Loucy (cell line): ENCODE measurements at regions not wholly inside any gene's neighbourhood (a gene's known extent, or its start where the extent isn't known, plus 50 kb on each side); places are given as distances from the start of the nearest gene placed in this dataset.

Experiments
- H2AFZ ChIP-seq: fragments of 200-600 bp; sonication (generic); 2 replicates; pipeline ENCODE4 v1.6.0; 2016; ENCODE audit warnings: antibody characterized with exemption, mild to moderate bottlenecking, low read length, moderate library complexity
- H3F3A ChIP-seq: fragments of 200-600 bp; 2 replicates; pipeline ENCODE4 v1.6.0; 2016; ENCODE audit warnings: antibody characterized with exemption, low read depth, mild to moderate bottlenecking
- H3K27me3 ChIP-seq: fragments of 200-600 bp; sonication (generic); 2 replicates; pipeline ENCODE4 v1.6.1; 2014; ENCODE audit warnings: low read length, mild to moderate bottlenecking; ENCODE audit not compliant: insufficient read depth, poor library complexity, severe bottlenecking
- H3K36me3 ChIP-seq: fragments of 200-600 bp; sonication (generic); 2 replicates; pipeline ENCODE4 v1.6.1; 2016; ENCODE audit warnings: low read length; ENCODE audit not compliant: insufficient read depth
- H3K4me1 ChIP-seq: fragments of 200-600 bp; sonication (generic); 2 replicates; pipeline ENCODE4 v1.5.1; 2014; ENCODE audit warnings: low read length, mild to moderate bottlenecking; ENCODE audit not compliant: insufficient read depth, poor library complexity, severe bottlenecking
- H3K4me2 ChIP-seq: fragments of 200-600 bp; sonication (generic); 2 replicates; pipeline ENCODE4 v1.6.0; 2014; ENCODE audit warnings: antibody characterized with exemption, low read length, low read depth, mild to moderate bottlenecking; ENCODE audit not compliant: poor library complexity, severe bottlenecking
- H3K4me3 ChIP-seq: fragments of 200-600 bp; sonication (generic); 2 replicates; pipeline ENCODE4 v1.5.1; 2014; ENCODE audit warnings: low read length, mild to moderate bottlenecking, mixed read lengths; ENCODE audit not compliant: poor library complexity, severe bottlenecking
- H3K79me2 ChIP-seq: fragments of 200-600 bp; sonication (generic); 2 replicates; pipeline ENCODE4 v1.6.1; 2014; ENCODE audit warnings: low read length; ENCODE audit not compliant: insufficient read depth
- H3K9ac ChIP-seq: fragments of 200-600 bp; sonication (generic); 2 replicates; pipeline ENCODE4 v1.6.0; 2014; ENCODE audit warnings: mild to moderate bottlenecking, low read depth, low read length, moderate library complexity; ENCODE audit not compliant: poor library complexity, severe bottlenecking
- H3K9me2 ChIP-seq: fragments of 200-600 bp; sonication (generic); replicated peaks from 2 replicates; pipeline ENCODE4 v1.6.1; 2016; ENCODE audit warnings: low read depth, low read length, mixed read lengths
- H3K9me3 ChIP-seq: fragments of 200-600 bp; sonication (generic); 2 replicates; pipeline ENCODE4 v1.6.1; 2014; ENCODE audit warnings: mild to moderate bottlenecking, antibody characterized with exemption, low read length, low read depth; ENCODE audit not compliant: insufficient read depth
- H4K20me1 ChIP-seq: fragments of 200-600 bp; sonication (generic); 2 replicates; pipeline ENCODE4 v1.6.0; 2014; ENCODE audit warnings: antibody characterized with exemption, low read length, mild to moderate bottlenecking; ENCODE audit not compliant: insufficient read depth, poor library complexity, severe bottlenecking
- CTCF ChIP-seq: fragments of 200-600 bp; sonication (generic); conservative IDR thresholded peaks from 2 replicates; pipeline ENCODE4 v1.5.1; 2014; ENCODE audit warnings: mild to moderate bottlenecking, antibody characterized with exemption, low read length
- EZH2phosphoT487 ChIP-seq: fragments of 200-600 bp; IDR thresholded peaks from 2 replicates; pipeline ENCODE4 v1.6.1; 2018; ENCODE audit warnings: antibody characterized with exemption, mild to moderate bottlenecking, moderate library complexity, borderline replicate concordance

GRCh38 chr4:130178106-130178505 lies 1082.2 kb downstream of the C4orf33 start:
- Histone ChIP-seq H2AFZ (no peak overlapping the region), H3K4me2 (no peak overlapping the region), H3K9me3 (no peaks in the 10 kb centered on the region), H3K79me2 (no peaks in the 10 kb centered on the region), H3K9ac (no peak overlapping the region), H3F3A (no peaks in the 10 kb centered on the region), H3K27me3 (no peaks in the 10 kb centered on the region), H3K9me2 (no peaks in the 10 kb centered on the region), H4K20me1 (no peaks in the 10 kb centered on the region), H3K4me3 (no peak overlapping the region), H3K4me1 (no peaks in the 10 kb centered on the region), H3K36me3 (no peaks in the 10 kb centered on the region)
- no peak for TF ChIP-seq CTCF
- no peak for TF ChIP-seq EZH2phosphoT487

GRCh38 chr4:130183096-130183495 lies 1087.1 kb downstream of the C4orf33 start:
- Histone ChIP-seq H3K79me2 (no peaks in the 10 kb centered on the region), H3K27me3 (no peaks in the 10 kb centered on the region), H3K4me2 (no peak overlapping the region), H3K9ac (no peak overlapping the region), H3F3A (no peaks in the 10 kb centered on the region), H3K4me3 (no peak overlapping the region), H3K9me2 (no peaks in the 10 kb centered on the region), H3K4me1 (no peaks in the 10 kb centered on the region), H2AFZ (no peak overlapping the region), H4K20me1 (no peaks in the 10 kb centered on the region), H3K36me3 (no peaks in the 10 kb centered on the region), H3K9me3 (no peaks in the 10 kb centered on the region)
- TF ChIP-seq EZH2phosphoT487 = no peak
- TF ChIP-seq CTCF = no peak

DNA sequence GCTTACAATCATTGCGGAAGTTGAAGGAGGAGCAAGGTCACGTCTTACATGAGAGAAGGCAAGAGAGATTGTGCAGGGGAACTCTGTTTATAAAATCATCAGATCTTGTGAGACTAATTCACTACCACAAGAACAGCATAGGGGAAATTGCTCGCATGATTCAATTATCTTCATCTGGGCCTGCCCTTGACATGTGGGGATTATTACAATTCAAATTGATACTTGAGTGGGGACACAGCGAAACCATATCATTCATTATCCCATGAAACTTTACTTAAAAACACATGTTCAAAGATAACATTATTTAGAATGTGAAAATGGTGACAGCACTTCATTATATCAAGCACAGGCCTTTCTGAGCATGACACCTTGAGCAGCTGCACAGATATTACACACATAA lies 1087.8 kb downstream of the C4orf33 start:
- Histone ChIP-seq H3K27me3 (no peaks in the 10 kb centered on the region), H2AFZ (no peak overlapping the region), H3K9me2 (no peaks in the 10 kb centered on the region), H3K9ac (no peak overlapping the region), H3K4me3 (no peak overlapping the region), H3K4me1 (no peaks in the 10 kb centered on the region), H3K36me3 (no peaks in the 10 kb centered on the region), H4K20me1 (no peaks in the 10 kb centered on the region), H3F3A (no peaks in the 10 kb centered on the region), H3K79me2 (no peaks in the 10 kb centered on the region), H3K9me3 (no peaks in the 10 kb centered on the region), H3K4me2 (no peak overlapping the region)
- TF ChIP-seq CTCF (no peak), EZH2phosphoT487 (no peak)
